Fibroblast of peridontal ligament (primary cell): ENCODE measurements at regions not wholly inside any gene's neighbourhood (a gene's known extent, or its start where the extent isn't known, plus 50 kb on each side); places are given as distances from the start of the nearest gene placed in this dataset.

Experiments
- DNase-seq: peaks from one replicate; pipeline ENCODE4 v3.0.0-alpha.2; 2010; ENCODE audit errors: extremely low read depth

- DNase-seq: no peak
Observed at GRCh38 chr3:194990454-194991337, 280.3 kb downstream of the XXYLT1 start.

GRCh38 chr3:194991338-194991654 is 279.7 kb downstream of the XXYLT1 start:
- DNase-seq: no peak

GRCh38 chr3:194993896-194994295 is 277.1 kb downstream of the XXYLT1 start:
- no peak for DNase-seq

GRCh38 chr3:194994551-194994981 is 276.4 kb downstream of the XXYLT1 start:
- no peak for DNase-seq

- DNase-seq: no peak
Observed at GRCh38 chr3:194995334-194995733, 275.6 kb downstream of the XXYLT1 start.

- no peak for DNase-seq
Observed at GRCh38 chr3:194995922-194996321, 275.0 kb downstream of the XXYLT1 start.

- no peak for DNase-seq
Observed at GRCh38 chr3:194996746-194997145, 274.2 kb downstream of the XXYLT1 start.

GRCh38 chr3:194998417-194998816 is 272.5 kb downstream of the XXYLT1 start:
- DNase-seq: no peak

- no peak for DNase-seq
Observed at GRCh38 chr3:194998948-194999347, 272.0 kb downstream of the XXYLT1 start.

- DNase-seq: no peak
Observed at GRCh38 chr3:194999491-194999890, 271.5 kb downstream of the XXYLT1 start.

- no peak for DNase-seq
Observed at GRCh38 chr3:195001261-195001660, 269.7 kb downstream of the XXYLT1 start.

- peak; percentile 29 for DNase-seq
Observed at GRCh38 chr3:195001961-195002861, 268.7 kb downstream of the XXYLT1 start.

- DNase-seq: peak; percentile 82
Observed at GRCh38 chr3:195003006-195003892, 267.7 kb downstream of the XXYLT1 start.

- no peak for DNase-seq
Observed at GRCh38 chr3:195003893-195004289, 267.1 kb downstream of the XXYLT1 start.

GRCh38 chr3:195004512-195005250 is 266.3 kb downstream of the XXYLT1 start:
- no peak for DNase-seq

- DNase-seq: no peak
Observed at GRCh38 chr3:195005251-195005620, 265.7 kb downstream of the XXYLT1 start.

- no peak for DNase-seq
Observed at GRCh38 chr3:195005759-195006510, 265.0 kb downstream of the XXYLT1 start.

GRCh38 chr3:195007151-195007550 is 263.8 kb downstream of the XXYLT1 start:
- DNase-seq: no peak

GRCh38 chr3:195007766-195008165 is 263.2 kb downstream of the XXYLT1 start:
- DNase-seq: no peak

- DNase-seq: no peak
Observed at GRCh38 chr3:195008816-195009215, 262.1 kb downstream of the XXYLT1 start.
